ENCODE measurements at regions not wholly inside any gene's neighbourhood (a gene's known extent, or its start where the extent isn't known, plus 50 kb on each side); places are given as distances from the start of the nearest gene placed in this dataset.
A peak's percentile ranks its signal among the peaks of the same experiment; 100 is the strongest.

- no peak for DNase-seq (ENCODE audit: low read depth)
These were observed 280.7 kb downstream of the LPIN1 start for GRCh38 chr2:12027136-12027535.

GRCh38 chr2:12031866-12032265, 285.4 kb downstream of the LPIN1 start:
- DNase-seq (ENCODE audit: low read depth): no peak

GRCh38 chr2:12032398-12032797, 286.0 kb downstream of the LPIN1 start:
- no peak for DNase-seq (ENCODE audit: low read depth)

GRCh38 chr2:12032975-12033374, 286.5 kb downstream of the LPIN1 start:
- DNase-seq (ENCODE audit: low read depth): peak; percentile 60

GRCh38 chr2:12033494-12033893, 287.1 kb downstream of the LPIN1 start:
- DNase-seq (ENCODE audit: low read depth): no peak

GRCh38 chr2:12034382-12034781, 287.9 kb downstream of the LPIN1 start:
- no peak for DNase-seq (ENCODE audit: low read depth)

- no peak for DNase-seq (ENCODE audit: low read depth)
These were observed 288.7 kb downstream of the LPIN1 start for GRCh38 chr2:12035029-12035720.

GRCh38 chr2:12035956-12036639, 289.7 kb downstream of the LPIN1 start:
- DNase-seq (ENCODE audit: low read depth): no peak

GRCh38 chr2:12036640-12036983, 290.2 kb downstream of the LPIN1 start:
- DNase-seq (ENCODE audit: low read depth): no peak

- no peak for DNase-seq (ENCODE audit: low read depth)
These were observed 290.9 kb downstream of the LPIN1 start for GRCh38 chr2:12037301-12037700.

GRCh38 chr2:12041236-12041635, 294.8 kb downstream of the LPIN1 start:
- no peak for DNase-seq (ENCODE audit: low read depth)

- peak; percentile 21 for DNase-seq (ENCODE audit: low read depth)
These were observed 296.7 kb downstream of the LPIN1 start for GRCh38 chr2:12043131-12043530.

- no peak for DNase-seq (ENCODE audit: low read depth)
These were observed 298.4 kb downstream of the LPIN1 start for GRCh38 chr2:12044857-12045256.

- no peak for DNase-seq (ENCODE audit: low read depth)
These were observed 299.4 kb downstream of the LPIN1 start for GRCh38 chr2:12045864-12046291.

- peak; percentile 68 for DNase-seq (ENCODE audit: low read depth)
These were observed 300.2 kb downstream of the LPIN1 start for GRCh38 chr2:12046641-12047040.

GRCh38 chr2:12047761-12048160, 301.3 kb downstream of the LPIN1 start:
- DNase-seq (ENCODE audit: low read depth): no peak

- DNase-seq (ENCODE audit: low read depth): no peak
These were observed 302.1 kb downstream of the LPIN1 start for GRCh38 chr2:12048550-12048949.

- peak; percentile 52 for DNase-seq (ENCODE audit: low read depth)
These were observed 304.0 kb downstream of the LPIN1 start for GRCh38 chr2:12050396-12050795.

GRCh38 chr2:12051831-12052230, 305.4 kb downstream of the LPIN1 start:
- DNase-seq (ENCODE audit: low read depth): peak; percentile 81

- DNase-seq (ENCODE audit: low read depth): no peak
These were observed 306.4 kb downstream of the LPIN1 start for GRCh38 chr2:12052796-12053195.

- DNase-seq (ENCODE audit: low read depth): no peak
These were observed 308.7 kb downstream of the LPIN1 start for GRCh38 chr2:12054956-12055618.

GRCh38 chr2:12057436-12058166, 311.2 kb downstream of the LPIN1 start:
- DNase-seq (ENCODE audit: low read depth): peak; percentile 41

Data from iris pigment epithelial cell (primary cell).